ENCODE measurements at regions not wholly inside any gene's neighbourhood (a gene's known extent, or its start where the extent isn't known, plus 50 kb on each side); places are given as distances from the start of the nearest gene placed in this dataset.

GRCh38 chr5:166596043-166596442 is 1695.4 kb upstream of the WWC1 start:
- no peak for ATAC-seq
- TF ChIP-seq ZNF8 (CRISPR knock-in tag; IDR thresholded peaks at IDR 0.05) (no peak), ISL1 (CRISPR knock-in tag; IDR thresholded peaks at IDR 0.05) (no peak), TSHZ2 (CRISPR knock-in tag; IDR thresholded peaks at IDR 0.05) (no peak), ZFP3 (CRISPR knock-in tag; IDR thresholded peaks at IDR 0.05) (no peak), ZC3H10 (CRISPR knock-in tag; IDR thresholded peaks at IDR 0.05) (no peak), PPARA (CRISPR knock-in tag; IDR thresholded peaks at IDR 0.05; ENCODE audit: borderline replicate concordance) (no peak), CSDC2 (CRISPR knock-in tag; IDR thresholded peaks at IDR 0.05) (no peak), POU6F1 (CRISPR knock-in tag; IDR thresholded peaks at IDR 0.05; ENCODE audit: borderline replicate concordance, low read depth) (no peak), SNAI2 (CRISPR knock-in tag; IDR thresholded peaks at IDR 0.05) (no peak), BACH2 (CRISPR knock-in tag; IDR thresholded peaks at IDR 0.05; ENCODE audit: borderline replicate concordance) (no peak), ARNTL (CRISPR knock-in tag; IDR thresholded peaks at IDR 0.05; ENCODE audit: borderline replicate concordance, low read depth) (no peak), RARB (CRISPR knock-in tag; IDR thresholded peaks at IDR 0.05) (no peak), OSR1 (CRISPR knock-in tag; IDR thresholded peaks at IDR 0.05) (no peak), TOX (CRISPR knock-in tag; IDR thresholded peaks at IDR 0.05; ENCODE audit: borderline replicate concordance) (no peak), GLIS3 (CRISPR knock-in tag; IDR thresholded peaks at IDR 0.05) (no peak)

- no peak for TF ChIP-seq GLIS3 (CRISPR knock-in tag; IDR thresholded peaks at IDR 0.05)
- TF ChIP-seq ISL1 (CRISPR knock-in tag; IDR thresholded peaks at IDR 0.05): no peak
- no peak for TF ChIP-seq OSR1 (CRISPR knock-in tag; IDR thresholded peaks at IDR 0.05)
- TF ChIP-seq ZNF8 (CRISPR knock-in tag; IDR thresholded peaks at IDR 0.05): no peak
- no peak for TF ChIP-seq TCF4 (CRISPR knock-in tag; IDR thresholded peaks at IDR 0.05; ENCODE audit: borderline replicate concordance)
- no peak for TF ChIP-seq ZFP30 (CRISPR knock-in tag; IDR thresholded peaks at IDR 0.05)
- TF ChIP-seq PPARA (CRISPR knock-in tag; IDR thresholded peaks at IDR 0.05; ENCODE audit: borderline replicate concordance): no peak
- no peak for TF ChIP-seq BACH2 (CRISPR knock-in tag; IDR thresholded peaks at IDR 0.05; ENCODE audit: borderline replicate concordance)
- TF ChIP-seq ESRRG (CRISPR knock-in tag; IDR thresholded peaks at IDR 0.05): no peak
- no peak for TF ChIP-seq RARB (CRISPR knock-in tag; IDR thresholded peaks at IDR 0.05)
- TF ChIP-seq ARNTL (CRISPR knock-in tag; IDR thresholded peaks at IDR 0.05; ENCODE audit: borderline replicate concordance, low read depth): no peak
- no peak for TF ChIP-seq PATZ1 (CRISPR knock-in tag; IDR thresholded peaks at IDR 0.05; ENCODE audit: borderline replicate concordance)
- no peak for TF ChIP-seq CREB5 (CRISPR knock-in tag; IDR thresholded peaks at IDR 0.05; ENCODE audit: low read depth)
- TF ChIP-seq CSDC2 (CRISPR knock-in tag; IDR thresholded peaks at IDR 0.05): no peak
- no peak for TF ChIP-seq ZNF70 (CRISPR knock-in tag; IDR thresholded peaks at IDR 0.05)
- no peak for TF ChIP-seq ZNF565 (CRISPR knock-in tag; conservative IDR thresholded peaks at IDR 0.05; ENCODE audit: low read depth)
- no peak for TF ChIP-seq TOX (CRISPR knock-in tag; IDR thresholded peaks at IDR 0.05; ENCODE audit: borderline replicate concordance)
- TF ChIP-seq ZC3H10 (CRISPR knock-in tag; IDR thresholded peaks at IDR 0.05): no peak
- no peak for ATAC-seq
Observed at GRCh38 chr5:166602271-166602670, 1689.2 kb upstream of the WWC1 start.

- ATAC-seq: no peak
- TF ChIP-seq TSHZ2 (CRISPR knock-in tag; IDR thresholded peaks at IDR 0.05) (no peak), PATZ1 (CRISPR knock-in tag; IDR thresholded peaks at IDR 0.05; ENCODE audit: borderline replicate concordance) (no peak), CSDC2 (CRISPR knock-in tag; IDR thresholded peaks at IDR 0.05) (no peak), ZFP3 (CRISPR knock-in tag; IDR thresholded peaks at IDR 0.05) (no peak), PPARA (CRISPR knock-in tag; IDR thresholded peaks at IDR 0.05; ENCODE audit: borderline replicate concordance) (no peak), CREB5 (CRISPR knock-in tag; IDR thresholded peaks at IDR 0.05; ENCODE audit: low read depth) (no peak)
Observed at GRCh38 chr5:166617507-166617906, 1673.9 kb upstream of the WWC1 start.

Measured in SK-N-SH treated with all-trans-retinoic acid at 6 μM for 48 hours (cell line).